ENCODE measurements at regions not wholly inside any gene's neighbourhood (a gene's known extent, or its start where the extent isn't known, plus 50 kb on each side); places are given as distances from the start of the nearest gene placed in this dataset.

DNA sequence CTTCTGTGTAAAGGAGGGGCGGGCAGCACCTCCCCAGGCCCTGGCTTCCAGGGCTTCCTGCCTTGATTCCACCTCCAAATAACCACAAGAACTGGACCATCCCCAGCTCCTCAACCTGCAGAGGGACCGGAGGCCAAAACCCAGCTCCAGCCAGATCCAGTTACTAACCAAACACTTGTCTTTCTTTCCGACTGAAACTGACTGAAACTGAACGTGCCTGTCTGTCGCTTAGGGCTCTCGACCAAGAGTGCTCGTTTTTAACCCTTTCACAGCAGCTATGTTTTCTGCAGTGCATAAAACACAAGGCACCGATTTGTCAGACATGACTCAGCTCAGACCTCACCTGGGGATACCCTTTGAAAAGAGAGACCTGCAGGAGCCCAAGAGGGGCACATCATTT is 249.9 kb upstream of the SIX2 start:
- TF ChIP-seq POLR2A (IDR thresholded peaks at IDR 0.05), result no peak
- TF ChIP-seq, protein P1, sequence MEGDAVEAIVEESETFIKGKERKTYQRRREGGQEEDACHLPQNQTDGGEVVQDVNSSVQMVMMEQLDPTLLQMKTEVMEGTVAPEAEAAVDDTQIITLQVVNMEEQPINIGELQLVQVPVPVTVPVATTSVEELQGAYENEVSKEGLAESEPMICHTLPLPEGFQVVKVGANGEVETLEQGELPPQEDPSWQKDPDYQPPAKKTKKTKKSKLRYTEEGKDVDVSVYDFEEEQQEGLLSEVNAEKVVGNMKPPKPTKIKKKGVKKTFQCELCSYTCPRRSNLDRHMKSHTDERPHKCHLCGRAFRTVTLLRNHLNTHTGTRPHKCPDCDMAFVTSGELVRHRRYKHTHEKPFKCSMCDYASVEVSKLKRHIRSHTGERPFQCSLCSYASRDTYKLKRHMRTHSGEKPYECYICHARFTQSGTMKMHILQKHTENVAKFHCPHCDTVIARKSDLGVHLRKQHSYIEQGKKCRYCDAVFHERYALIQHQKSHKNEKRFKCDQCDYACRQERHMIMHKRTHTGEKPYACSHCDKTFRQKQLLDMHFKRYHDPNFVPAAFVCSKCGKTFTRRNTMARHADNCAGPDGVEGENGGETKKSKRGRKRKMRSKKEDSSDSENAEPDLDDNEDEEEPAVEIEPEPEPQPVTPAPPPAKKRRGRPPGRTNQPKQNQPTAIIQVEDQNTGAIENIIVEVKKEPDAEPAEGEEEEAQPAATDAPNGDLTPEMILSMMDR (IDR thresholded peaks at IDR 0.05 in 8 of 11, conservative IDR thresholded peaks at IDR 0.05 in 3 of 11), result no peak
- TF ChIP-seq POLR2AphosphoS5 (IDR thresholded peaks at IDR 0.05), result no peak

Data from spleen (tissue), 7 donors.